GM19238 (cell line): ENCODE measurements at regions not wholly inside any gene's neighbourhood (a gene's known extent, or its start where the extent isn't known, plus 50 kb on each side); places are given as distances from the start of the nearest gene placed in this dataset.
"Not testable (repeated sequence)": the region's sequence is repeated elsewhere in the genome, so short reads cannot be mapped to it uniquely, and the experiment has no call there.

Experiments used
- DNase-seq: peaks from one replicate; pipeline ENCODE4 v3.0.0; 2011; ENCODE audit warnings: low spot score; ENCODE audit not compliant: insufficient read length

DNA sequence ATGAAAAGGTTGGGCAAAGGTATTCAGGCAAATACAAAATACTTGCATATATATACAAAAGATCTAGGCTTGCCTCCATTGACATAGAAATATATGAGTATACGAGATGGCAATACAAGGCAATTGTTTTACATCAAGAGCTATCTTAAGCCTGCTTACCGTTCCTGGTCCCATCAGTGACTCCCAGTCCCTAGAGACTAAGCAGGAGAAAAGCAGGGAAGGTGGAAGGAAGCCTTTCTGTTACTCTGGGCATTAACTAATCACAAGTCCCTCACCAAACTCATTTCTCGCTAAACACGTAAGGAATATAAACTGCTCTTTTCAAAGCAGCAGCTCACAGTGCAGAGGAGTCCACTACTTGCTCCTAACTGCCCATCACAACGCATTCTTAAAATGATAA lies 125.2 kb downstream of the ZNF608 start:
- DNase-seq, result no peak

GRCh38 chr5:124620743-124621142 lies 125.7 kb downstream of the ZNF608 start:
- DNase-seq, result no peak

DNA sequence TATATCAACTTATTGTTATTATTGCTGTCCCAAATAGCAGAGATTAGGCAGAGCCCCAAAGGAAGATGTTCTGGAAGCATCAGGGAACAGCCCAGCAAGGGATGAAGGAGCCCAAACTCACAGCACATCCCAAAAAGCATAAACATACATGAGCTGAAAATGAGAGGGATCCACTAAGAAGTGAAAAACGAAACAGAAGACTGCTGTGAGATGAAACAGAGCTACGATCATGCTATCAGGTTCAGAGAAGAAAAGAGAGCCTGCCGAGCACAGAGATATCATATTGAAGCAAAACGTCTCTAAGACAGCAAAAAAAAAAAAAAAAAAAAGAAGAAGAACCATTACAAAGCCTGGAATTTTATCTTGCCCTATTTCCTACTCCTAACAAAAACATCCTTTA lies 127.3 kb downstream of the ZNF608 start:
- no peak for DNase-seq

DNA sequence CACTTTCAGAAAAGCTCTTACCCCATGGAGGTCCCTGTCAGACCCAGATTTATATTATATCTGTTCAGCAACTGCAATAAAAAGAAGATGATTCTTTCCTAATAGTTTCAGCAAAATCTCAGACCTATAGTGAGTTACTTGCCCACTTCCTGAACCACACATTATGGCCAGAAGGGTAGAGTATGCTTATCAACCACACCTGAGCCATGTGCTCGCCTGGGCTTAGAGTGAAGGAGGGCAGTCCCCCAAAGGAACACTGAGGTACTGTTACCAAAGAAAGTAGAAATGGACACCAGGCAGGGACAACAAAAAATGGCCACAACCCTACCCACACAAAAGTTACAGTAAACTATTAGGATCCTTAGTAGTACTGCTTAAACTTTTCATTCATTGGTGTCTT lies 128.7 kb downstream of the ZNF608 start:
- DNase-seq, result no peak

- DNase-seq, result no peak
Observed at GRCh38 chr5:124614836-124615385, 131.5 kb downstream of the ZNF608 start.

GRCh38 chr5:124614105-124614504 lies 132.3 kb downstream of the ZNF608 start:
- no peak for DNase-seq

DNA sequence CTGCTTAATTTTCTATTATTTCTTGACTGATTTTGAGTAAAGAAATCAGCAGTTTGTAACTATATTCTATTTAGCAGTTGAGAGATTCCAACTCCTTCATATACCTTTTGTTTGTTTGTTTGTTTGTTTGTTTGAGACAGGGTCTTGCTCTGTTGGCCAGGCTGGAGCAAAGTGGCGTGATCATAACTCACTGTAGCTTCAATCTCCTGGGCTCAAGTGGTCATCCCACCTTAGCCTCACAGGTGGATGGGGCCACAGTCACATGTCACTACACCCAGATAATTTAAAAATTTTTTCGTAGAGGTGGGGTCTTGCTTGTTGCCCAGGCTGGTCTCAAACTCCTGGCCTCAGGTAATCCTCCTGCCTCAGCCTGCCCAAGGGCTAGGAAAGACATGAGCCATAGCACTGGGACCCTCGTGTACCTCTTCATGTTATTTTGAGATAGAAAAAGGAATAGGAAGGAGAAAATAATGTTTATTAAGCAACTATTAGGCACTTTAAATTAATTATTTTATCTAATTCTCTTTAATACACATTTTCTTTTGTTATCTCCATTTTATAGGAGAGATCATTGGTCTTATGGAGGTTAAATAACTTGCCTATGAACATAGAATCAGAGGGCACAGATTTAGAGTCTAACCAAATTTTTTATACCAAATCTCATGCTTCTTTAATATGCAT lies 133.0 kb downstream of the ZNF608 start:
- no peak for DNase-seq

DNA sequence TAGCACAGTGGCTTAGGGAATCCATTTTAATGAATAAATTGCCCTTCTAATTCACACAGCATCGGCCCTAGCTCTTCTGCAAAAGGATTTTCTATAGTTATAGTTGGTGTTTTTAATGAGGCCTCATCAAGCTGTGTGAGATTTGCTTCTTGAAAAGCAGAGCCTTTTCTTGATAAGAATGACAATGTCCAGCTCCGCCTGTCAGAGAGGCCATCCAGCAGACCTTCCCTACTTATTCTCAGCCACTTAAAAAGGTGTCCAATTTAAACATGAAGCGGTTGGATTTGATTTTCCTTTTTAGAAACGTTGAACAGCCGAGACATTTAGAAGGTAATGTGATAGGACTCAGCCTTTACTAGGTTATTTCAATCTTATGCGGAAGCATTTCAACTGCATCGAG lies 134.4 kb downstream of the ZNF608 start:
- DNase-seq, result no peak

DNA sequence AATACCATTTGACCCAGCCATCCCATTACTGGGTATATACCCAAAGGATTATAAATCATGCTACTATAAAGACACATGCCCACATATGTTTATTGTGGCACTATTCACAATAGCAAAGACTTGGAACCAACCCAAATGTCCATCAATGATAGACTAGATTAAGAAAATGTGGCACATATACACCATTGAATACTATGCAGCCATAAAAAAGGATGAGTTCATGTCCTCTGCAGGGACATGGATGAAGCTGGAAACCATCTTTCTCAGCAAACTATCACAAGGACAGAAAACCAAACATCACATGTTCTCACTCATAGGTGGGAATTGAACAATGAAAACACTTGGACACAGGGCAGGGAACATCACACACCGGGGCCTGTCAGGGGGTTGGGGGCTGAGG lies 135.2 kb downstream of the ZNF608 start:
- DNase-seq, result not testable (repeated sequence)

GRCh38 chr5:124609685-124610084 lies 136.8 kb downstream of the ZNF608 start:
- DNase-seq, result not testable (repeated sequence)

DNA sequence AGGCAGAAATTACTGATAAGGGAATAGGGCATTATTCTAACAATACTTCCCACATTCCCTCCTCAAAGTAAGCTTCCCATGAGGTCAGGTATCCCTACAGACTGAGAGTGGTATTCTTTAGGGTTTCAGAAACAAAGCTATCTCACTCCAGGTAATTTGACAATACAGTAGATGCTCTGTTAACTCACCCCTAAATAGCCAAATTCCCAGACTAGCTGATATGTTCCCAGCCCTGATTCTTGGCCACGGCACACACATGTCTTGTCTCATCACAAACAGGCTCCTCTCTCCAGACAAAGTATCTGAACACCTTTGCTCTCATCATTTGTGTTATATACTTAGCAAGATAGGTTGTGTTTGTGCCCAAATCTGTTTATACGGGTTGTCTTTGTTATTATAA lies 139.9 kb downstream of the ZNF608 start:
- no peak for DNase-seq

GRCh38 chr5:124606093-124606492 lies 140.3 kb downstream of the ZNF608 start:
- DNase-seq, result no peak

DNA sequence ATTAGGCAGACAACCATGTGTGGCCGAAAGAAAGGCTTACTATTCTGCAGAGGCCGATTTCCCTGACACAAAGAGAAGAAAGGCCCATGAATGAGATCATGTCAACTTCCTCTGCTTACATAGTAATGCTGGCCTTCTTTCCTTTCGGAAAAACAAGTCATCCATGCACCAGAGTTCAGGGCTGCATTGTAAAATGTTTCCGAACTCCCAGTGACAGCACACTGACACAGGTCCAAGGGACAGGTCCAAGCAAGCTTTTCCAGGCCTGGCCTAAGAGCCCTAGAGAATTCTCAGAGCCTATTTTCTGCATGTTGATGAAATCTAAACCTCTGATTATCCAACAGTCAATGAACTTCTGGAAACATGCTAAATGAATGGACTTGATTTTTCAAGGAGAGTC lies 140.9 kb downstream of the ZNF608 start:
- no peak for DNase-seq

DNA sequence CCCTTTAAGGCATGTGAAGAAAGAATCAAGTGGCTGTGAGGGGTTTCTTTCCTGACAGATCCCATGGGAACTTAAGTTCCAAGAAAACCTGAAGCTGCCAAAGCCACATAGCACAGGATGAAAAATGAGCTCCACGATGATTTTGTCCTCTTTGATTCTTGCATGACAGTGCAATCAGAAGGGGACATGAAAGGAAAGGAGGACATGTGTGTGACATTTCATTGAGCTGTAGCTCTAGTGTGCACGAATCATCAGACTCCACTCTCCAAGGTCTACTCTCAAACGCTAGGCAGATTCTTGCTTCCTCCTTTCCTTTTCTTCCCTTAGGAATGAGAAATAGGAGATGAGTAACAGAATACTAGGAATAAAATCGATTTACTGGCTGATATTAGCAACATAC lies 142.0 kb downstream of the ZNF608 start:
- DNase-seq, result no peak

- no peak for DNase-seq
Observed at GRCh38 chr5:124602925-124603650, 143.4 kb downstream of the ZNF608 start.

- no peak for DNase-seq
Observed at GRCh38 chr5:124599028-124599973, 147.1 kb downstream of the ZNF608 start.

DNA sequence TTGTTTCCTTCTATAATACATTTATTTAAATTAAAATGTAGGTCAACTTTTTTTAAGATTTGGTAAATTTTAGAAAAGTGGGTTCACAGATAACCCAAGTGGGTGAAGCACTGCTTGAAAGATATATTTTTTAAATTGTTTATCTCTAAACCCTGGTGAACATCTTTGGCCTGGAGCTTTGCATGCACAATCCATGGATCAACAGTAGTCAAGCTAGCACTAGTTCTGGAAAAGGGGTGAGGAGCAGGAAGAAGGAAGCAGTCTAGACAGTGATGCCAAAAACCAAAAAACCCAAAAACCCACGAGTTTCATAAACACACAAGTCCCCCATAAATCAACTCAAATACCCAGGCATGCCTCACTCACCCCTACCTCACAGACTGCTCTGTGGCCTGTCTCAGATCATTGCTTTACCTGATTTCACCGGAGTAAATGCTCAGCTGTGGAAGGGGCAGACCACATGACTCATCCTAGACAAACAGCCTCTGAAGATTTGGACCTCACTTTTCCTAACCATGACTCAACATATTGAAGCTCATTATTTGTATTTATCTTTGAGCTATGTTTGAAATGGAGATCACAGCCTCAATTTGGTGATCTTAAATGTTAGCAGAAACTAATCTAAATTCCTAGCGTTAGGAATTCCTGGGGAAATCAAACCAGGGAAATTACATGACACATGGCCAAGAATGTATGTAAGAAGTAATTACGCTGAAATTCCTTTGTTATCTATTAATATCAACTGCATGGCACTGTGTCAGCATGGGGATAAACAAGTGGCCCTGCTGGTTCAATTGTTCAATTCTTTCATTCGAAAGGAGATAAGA lies 149.6 kb downstream of the ZNF608 start:
- no peak for DNase-seq

DNA sequence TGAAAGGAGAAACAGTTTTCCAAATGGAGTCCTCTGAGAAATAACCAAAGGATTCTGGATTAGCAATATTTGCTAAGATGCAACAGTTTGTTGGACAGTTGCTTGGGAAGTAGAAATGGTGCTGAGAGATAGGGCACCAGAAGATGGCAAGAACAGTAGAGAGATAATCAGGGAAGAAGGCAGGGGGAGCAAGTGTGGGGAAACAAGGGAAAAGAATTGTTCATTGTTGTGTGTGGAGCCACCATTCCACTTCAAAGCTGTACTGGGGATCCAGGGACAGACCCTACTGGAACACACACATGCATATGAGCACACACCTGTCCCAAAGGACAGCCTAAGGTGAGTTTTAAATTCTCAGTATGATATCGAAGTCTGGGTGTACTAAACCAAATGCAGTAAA lies 152.5 kb downstream of the ZNF608 start:
- DNase-seq, result no peak

- DNase-seq, result no peak
Observed at GRCh38 chr5:124592891-124593290, 153.5 kb downstream of the ZNF608 start.

DNA sequence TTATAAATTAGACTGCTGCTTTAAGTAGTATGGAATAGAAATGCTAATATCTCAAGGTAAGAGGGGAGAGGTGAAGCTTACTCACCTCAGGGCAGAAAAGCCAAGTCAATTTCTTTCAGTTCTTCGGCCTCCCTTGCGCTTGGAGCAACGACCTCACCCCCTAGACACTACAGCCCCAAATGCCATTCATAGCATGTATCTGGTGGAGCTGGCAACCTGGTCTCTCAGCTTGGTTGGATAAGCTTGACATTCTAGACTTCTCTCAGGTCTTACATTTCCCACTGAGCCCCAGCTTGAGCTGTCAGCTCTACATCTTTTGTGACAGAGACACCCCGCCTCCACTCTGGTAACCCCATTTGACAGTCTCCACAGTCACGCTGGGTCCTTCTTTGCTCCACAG lies 154.9 kb downstream of the ZNF608 start:
- DNase-seq, result no peak

DNA sequence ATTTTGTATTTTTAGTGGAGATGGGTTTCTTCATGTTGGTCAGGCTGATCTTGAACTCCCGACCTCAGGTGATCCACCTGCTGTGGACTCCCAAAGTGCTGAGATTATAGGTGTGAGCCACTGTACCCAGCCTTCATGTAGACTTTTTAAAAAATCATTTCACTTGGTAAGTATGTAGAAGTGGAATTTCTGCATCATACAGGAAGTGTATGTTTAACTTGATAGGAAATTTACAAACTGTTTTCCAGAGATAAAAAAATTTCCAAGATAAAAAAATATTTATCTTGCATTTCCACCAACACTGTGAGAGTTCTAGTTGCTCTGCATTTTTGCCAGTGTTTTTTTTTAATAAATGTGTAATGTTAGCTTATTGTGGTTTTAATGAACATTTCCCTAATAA lies 155.8 kb downstream of the ZNF608 start:
- DNase-seq, result no peak
